Mesothelial cell of epicardium (in vitro differentiated cells): ENCODE measurements at regions not wholly inside any gene's neighbourhood (a gene's known extent, or its start where the extent isn't known, plus 50 kb on each side); places are given as distances from the start of the nearest gene placed in this dataset.

Source experiments
- DNase-seq, 2 experiments: peaks; one replicate each; pipeline ENCODE4 v3.0.0; 2021; ENCODE audit warnings: low spot score in 2 of 2; ENCODE audit not compliant: unreplicated experiment in 2 of 2
- H3K27ac Mint-ChIP-seq: 2 replicates; pipeline ENCODE4 v1.8.0; 2021; ENCODE audit warnings: mixed read lengths
- H3K27me3 Mint-ChIP-seq: 2 replicates; pipeline ENCODE4 v1.8.0; 2021; ENCODE audit warnings: low read depth, mixed read lengths
- H3K36me3 Mint-ChIP-seq: 2 replicates; pipeline ENCODE4 v1.8.0; 2021; ENCODE audit warnings: mixed read lengths
- H3K4me1 Mint-ChIP-seq: 2 replicates; pipeline ENCODE4 v1.8.0; 2021; ENCODE audit warnings: mixed read lengths
- H3K4me3 Mint-ChIP-seq: 2 replicates; pipeline ENCODE4 v1.8.0; 2021; ENCODE audit warnings: mild to moderate bottlenecking, moderate library complexity, mixed read lengths
- H3K9me3 Mint-ChIP-seq: 2 replicates; pipeline ENCODE4 v1.8.0; 2021; ENCODE audit warnings: mixed read lengths
- TF ChIP-seq, protein P1 (sequence below): fragments of 200-600 bp; sonication (generic); IDR thresholded peaks from one replicate; pipeline ENCODE4 v1.5.0; 2021; ENCODE audit warnings: antibody characterized with exemption; ENCODE audit not compliant: unreplicated experiment

DNA sequence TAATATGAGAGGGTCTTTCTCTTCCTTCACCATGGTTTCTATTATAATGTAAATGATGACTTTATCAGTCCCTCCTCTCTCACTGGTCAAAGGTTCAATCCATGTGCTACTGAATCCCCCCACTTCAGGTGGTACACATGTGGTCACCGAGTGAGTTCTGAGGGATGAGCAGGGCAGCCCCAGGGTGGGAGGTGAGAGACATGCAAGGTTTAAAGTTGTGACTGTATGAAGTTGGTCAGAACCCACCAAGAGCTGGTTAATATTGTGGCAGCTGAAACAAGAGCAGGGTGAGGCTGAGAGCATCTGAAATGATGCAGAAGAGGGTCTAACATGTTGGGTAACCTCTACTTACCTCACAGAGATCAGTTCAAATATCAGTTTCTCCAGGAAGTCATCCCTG is 444.7 kb upstream of the FBXO33 start:
- Mint-ChIP-seq H3K9me3 (no peaks in the 10 kb centered on the region), H3K27me3 (peaks cover 10% of the 10 kb centered on the region), H3K36me3 (no peaks in the 10 kb centered on the region), H3K27ac (no peak overlapping the region), H3K4me1 (peaks cover 6% of the 10 kb centered on the region), H3K4me3 (no peak overlapping the region)
- no peak for DNase-seq
- TF ChIP-seq, protein P1, sequence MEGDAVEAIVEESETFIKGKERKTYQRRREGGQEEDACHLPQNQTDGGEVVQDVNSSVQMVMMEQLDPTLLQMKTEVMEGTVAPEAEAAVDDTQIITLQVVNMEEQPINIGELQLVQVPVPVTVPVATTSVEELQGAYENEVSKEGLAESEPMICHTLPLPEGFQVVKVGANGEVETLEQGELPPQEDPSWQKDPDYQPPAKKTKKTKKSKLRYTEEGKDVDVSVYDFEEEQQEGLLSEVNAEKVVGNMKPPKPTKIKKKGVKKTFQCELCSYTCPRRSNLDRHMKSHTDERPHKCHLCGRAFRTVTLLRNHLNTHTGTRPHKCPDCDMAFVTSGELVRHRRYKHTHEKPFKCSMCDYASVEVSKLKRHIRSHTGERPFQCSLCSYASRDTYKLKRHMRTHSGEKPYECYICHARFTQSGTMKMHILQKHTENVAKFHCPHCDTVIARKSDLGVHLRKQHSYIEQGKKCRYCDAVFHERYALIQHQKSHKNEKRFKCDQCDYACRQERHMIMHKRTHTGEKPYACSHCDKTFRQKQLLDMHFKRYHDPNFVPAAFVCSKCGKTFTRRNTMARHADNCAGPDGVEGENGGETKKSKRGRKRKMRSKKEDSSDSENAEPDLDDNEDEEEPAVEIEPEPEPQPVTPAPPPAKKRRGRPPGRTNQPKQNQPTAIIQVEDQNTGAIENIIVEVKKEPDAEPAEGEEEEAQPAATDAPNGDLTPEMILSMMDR, result no peak

DNA sequence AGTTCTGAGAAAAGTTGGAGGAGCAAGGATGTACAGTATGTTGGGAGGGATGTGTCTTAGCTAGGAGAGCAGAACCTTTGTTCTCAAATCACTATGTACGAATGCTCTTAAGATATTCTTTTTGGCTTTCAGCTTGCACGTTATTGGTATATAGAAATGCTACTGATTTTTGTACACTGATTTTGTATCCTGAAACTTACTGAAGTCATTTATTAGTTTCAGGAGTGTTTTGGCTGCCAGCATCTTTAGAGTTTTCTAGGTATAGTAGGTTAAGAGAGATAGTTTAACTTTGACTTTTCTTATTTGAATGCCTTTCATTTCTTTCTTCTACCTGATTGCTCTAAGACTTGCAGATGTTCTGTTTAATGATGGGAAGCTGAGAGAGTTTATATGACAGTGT is 442.8 kb upstream of the FBXO33 start:
- H3K36me3 Mint-ChIP-seq, result no peaks in the 10 kb centered on the region
- no peak overlapping the region for H3K4me3 Mint-ChIP-seq
- peaks cover 3% of the 10 kb centered on the region for H3K9me3 Mint-ChIP-seq
- no peak overlapping the region for H3K27ac Mint-ChIP-seq
- H3K27me3 Mint-ChIP-seq, result peaks cover 10% of the 10 kb centered on the region
- TF ChIP-seq, protein P1, result no peak
- DNase-seq, result no peak
- peaks cover 3% of the 10 kb centered on the region for H3K4me1 Mint-ChIP-seq

DNA sequence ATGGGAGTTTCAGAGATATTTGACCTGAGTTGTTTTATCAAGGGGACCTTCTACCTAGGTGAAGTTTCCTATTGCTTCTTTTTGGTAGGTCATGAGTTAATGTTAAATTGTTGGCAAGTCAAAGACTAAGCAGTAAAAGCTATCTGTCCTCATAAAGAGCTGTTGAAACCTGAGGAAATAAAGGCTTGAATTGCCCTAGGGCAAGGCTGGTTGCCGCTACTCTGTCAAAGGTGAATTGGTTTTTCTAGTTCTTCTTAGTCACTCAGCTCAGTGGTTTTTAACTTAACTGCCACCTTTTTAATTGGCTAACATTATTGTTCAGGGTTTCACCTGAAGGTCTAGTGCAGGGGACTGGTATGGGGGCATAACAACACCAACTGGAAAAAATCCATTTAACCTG is 441.6 kb upstream of the FBXO33 start:
- DNase-seq, result no peak
- Mint-ChIP-seq H3K27me3 (peaks cover 10% of the 10 kb centered on the region), H3K4me3 (no peak overlapping the region), H3K27ac (no peak overlapping the region), H3K36me3 (no peaks in the 10 kb centered on the region), H3K4me1 (peaks cover 3% of the 10 kb centered on the region), H3K9me3 (peaks cover 3% of the 10 kb centered on the region)
- TF ChIP-seq, protein P1, result no peak

DNA sequence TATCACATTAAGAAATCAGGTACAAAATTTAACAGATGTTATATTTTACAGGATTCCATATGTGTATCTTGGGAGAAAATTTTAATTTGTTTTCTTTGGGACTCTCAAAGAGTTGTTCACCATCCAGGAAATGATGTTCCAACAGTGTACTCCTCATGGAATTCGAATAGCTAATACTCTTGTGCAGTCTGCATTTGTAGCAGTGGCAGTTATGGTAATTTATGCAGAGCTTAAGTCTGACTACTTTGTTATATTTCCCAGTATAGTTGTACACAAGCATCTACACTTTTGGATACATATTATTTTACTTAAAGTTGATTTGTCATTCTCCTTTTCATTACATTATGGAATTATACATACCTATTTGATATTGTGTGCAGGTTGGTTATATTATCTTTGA is 436.7 kb upstream of the FBXO33 start:
- DNase-seq, result no peak
- Mint-ChIP-seq H3K27me3 (no peaks in the 10 kb centered on the region), H3K9me3 (peaks cover 3% of the 10 kb centered on the region), H3K27ac (no peak overlapping the region), H3K36me3 (no peaks in the 10 kb centered on the region), H3K4me3 (no peak overlapping the region), H3K4me1 (peaks cover 11% of the 10 kb centered on the region)
- TF ChIP-seq, protein P1, result no peak

DNA sequence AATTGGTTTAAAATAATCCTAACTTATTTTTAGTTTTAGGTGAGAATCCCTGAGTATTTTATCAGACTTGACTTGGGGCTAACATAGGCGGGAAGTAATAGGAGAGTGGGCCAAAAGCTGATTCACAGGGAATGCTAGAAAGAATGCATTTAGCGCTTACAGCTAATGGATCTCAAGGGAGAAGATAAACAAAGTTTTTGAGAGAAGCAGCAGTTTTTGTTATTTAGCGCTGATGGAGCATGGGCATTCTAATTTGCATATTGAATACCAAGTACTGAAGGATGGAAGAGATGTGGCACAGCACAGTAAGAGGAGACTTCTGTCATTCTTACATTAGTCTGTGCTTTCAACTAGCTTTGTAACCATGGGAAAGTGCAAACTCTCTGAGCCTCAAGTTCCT is 436.0 kb upstream of the FBXO33 start:
- peaks cover 7% of the 10 kb centered on the region for H3K4me1 Mint-ChIP-seq
- no peak for DNase-seq
- H3K27me3 Mint-ChIP-seq, result no peaks in the 10 kb centered on the region
- H3K9me3 Mint-ChIP-seq, result peaks cover 3% of the 10 kb centered on the region
- no peak overlapping the region for H3K27ac Mint-ChIP-seq
- H3K4me3 Mint-ChIP-seq, result no peak overlapping the region
- TF ChIP-seq, protein P1, result no peak
- no peaks in the 10 kb centered on the region for H3K36me3 Mint-ChIP-seq

DNA sequence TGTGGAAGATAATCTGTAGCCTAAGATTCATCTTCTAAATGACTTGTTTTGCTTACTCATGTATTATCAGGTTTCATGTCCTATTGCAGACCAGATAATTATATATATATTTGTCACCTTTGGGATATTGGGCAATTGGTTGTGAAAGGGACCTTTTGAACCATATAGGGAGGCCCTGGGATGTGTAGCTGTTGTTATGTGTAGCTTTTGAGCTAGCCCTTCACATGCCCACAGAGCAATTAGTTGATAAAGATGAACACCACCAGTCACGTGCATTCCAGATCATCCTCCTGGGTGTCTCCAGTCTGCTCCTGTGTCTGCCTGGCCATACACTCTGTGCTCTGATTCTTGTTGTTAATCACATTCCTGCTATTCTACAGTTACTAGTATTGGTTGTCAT is 431.2 kb upstream of the FBXO33 start:
- peaks cover 7% of the 10 kb centered on the region for H3K4me1 Mint-ChIP-seq
- TF ChIP-seq, protein P1, result no peak
- H3K36me3 Mint-ChIP-seq, result no peaks in the 10 kb centered on the region
- no peak overlapping the region for H3K4me3 Mint-ChIP-seq
- H3K27ac Mint-ChIP-seq, result no peak overlapping the region
- DNase-seq, result no peak
- no peaks in the 10 kb centered on the region for H3K27me3 Mint-ChIP-seq
- H3K9me3 Mint-ChIP-seq, result no peaks in the 10 kb centered on the region
